T-helper 9 cell (primary cell): ENCODE measurements at regions not wholly inside any gene's neighbourhood (a gene's known extent, or its start where the extent isn't known, plus 50 kb on each side); places are given as distances from the start of the nearest gene placed in this dataset.

Experiments
- DNase-seq: peaks from one replicate; pipeline ENCODE4 v3.0.0-alpha.2; 2020

GRCh38 chr6:19643287-19643686 is 193.9 kb upstream of the ID4 start:
- no peak for DNase-seq

DNA sequence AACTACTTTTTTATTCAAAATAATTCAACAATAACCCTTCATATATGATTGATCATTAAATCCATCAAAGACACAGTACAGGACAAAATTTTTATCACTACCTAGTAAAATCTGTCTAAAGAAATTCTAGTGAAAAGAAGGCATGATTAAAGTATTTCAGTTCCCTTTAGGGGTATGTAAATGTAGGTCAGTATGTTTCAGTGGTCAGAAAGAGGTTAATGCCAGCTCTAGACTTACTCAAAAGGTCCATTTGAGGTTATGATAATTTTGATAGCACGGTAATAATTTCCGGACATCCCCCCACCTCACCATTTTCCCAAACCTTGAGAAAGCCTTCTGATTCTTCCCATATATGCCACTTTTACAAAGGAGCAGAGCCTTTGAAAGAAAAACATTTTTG is 193.5 kb upstream of the ID4 start:
- DNase-seq, result no peak

GRCh38 chr6:19655744-19656143 is 181.4 kb upstream of the ID4 start:
- no peak for DNase-seq

- DNase-seq, result no peak
Observed at GRCh38 chr6:19660123-19660910, 176.9 kb upstream of the ID4 start.

DNA sequence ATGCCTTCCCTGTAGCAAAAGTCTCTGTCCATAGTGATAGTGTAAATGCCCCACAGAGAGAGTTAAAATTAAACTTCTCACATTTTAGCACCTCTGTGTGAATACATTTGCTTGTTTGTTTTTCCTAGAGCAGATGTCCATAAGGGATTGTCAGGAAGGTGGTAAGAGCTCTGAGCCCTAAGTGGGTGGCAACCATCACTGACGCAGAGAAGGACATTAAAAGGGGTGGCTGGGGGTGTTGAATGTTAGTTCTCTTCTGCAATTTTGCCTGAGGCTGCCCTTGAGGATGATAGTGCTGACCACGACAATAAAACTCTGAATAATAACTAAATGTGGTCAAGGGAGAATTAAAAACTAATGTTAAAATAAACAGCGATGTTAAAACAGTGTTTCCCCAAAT is 174.3 kb upstream of the ID4 start:
- no peak for DNase-seq

GRCh38 chr6:19663479-19663878 is 173.7 kb upstream of the ID4 start:
- DNase-seq, result no peak

DNA sequence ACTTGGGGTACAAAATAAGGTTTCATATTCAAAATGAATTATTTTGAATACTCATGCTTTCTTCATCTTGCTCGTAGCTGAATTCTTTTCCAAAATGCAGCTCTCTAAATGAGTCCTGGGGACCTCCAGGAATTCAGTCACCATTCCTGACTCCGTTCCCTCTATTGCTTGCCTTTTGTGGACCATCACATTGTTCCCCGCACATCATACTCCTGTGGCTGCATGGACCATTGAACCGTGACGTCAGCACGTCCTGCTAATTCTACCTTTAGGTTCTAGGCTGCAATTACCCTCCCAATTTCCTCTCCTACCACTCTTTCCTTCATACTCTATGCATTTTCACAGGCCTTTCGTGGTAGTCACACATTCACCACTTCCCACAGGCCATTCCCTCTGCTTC is 173.1 kb upstream of the ID4 start:
- no peak for DNase-seq

- no peak for DNase-seq
Observed at GRCh38 chr6:19664878-19665612, 172.1 kb upstream of the ID4 start.

GRCh38 chr6:19665613-19665909 is 171.6 kb upstream of the ID4 start:
- DNase-seq, result no peak

DNA sequence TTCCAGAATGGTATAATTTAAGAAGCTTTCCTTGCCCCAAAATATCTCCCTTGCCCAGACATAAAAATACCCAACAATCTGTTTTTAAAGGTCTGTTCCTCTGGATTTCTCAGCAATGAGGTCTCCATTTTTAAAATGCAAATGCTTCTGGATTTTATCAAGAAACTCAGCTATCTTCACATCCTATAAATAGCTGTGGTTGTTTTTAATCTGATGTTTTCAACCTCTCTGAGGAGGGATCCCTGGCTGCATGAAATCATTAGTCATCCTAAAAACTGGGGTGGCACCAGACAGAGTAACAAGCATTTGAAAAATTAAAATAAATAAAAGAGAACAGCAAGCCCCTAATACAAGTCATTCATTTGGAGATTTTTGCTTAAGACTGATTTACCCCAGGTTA is 168.5 kb upstream of the ID4 start:
- no peak for DNase-seq

- no peak for DNase-seq
Observed at GRCh38 chr6:19669206-19669605, 168.0 kb upstream of the ID4 start.

DNA sequence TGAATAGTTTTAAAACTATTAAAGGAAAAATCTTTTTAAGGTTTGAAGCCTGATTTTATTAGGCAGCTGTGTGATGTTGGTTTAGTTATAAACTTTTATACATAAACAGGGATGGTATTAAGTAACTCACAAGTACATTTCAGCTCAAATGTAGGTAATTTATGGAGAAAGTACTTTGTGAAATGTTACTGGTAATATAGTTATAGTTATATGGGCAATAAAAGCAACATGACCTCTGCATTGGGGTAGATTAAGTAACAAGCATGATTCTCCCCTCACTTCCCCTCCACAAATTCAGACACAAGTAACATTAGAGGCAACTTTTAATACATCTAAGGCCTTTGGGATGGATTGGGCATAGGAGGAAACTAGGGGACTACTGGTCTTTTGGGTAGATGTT is 154.3 kb upstream of the ID4 start:
- no peak for DNase-seq

- no peak for DNase-seq
Observed at GRCh38 chr6:19690325-19691075, 146.7 kb upstream of the ID4 start.

DNA sequence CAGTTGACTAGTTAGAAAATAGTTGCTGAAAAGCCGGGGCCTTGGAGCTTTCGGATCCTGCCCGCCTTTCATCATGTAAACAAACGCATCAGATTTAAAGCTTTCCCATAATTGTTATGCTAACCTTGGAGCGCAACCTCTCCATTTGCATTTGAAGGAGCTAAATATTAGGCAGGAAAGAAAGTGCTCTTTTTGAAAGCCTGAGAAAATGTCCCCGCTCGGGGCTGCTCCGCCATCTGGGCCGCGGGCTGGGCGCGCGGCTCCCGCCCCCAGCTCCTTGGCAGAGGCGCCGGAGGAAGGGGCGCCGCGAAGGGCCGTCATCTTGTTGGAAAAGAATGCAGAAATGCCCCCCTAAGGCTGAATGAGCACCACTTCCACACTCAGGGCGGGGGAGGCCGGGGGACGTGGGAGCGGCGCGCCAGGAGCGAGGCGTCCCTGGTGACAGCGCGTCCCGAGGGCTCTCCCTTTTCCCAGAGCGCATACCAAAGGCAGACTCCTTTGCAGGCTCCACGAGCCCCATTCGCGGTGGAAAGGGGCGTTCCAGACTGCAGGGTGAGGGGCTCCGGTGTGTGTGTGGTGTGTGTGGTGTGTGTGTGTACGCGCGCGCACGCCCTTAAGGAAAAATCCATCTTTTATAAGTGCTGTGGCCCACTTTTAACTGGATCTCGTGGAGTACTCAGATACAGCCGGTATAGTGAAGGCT is 145.6 kb upstream of the ID4 start:
- DNase-seq, result no peak

DNA sequence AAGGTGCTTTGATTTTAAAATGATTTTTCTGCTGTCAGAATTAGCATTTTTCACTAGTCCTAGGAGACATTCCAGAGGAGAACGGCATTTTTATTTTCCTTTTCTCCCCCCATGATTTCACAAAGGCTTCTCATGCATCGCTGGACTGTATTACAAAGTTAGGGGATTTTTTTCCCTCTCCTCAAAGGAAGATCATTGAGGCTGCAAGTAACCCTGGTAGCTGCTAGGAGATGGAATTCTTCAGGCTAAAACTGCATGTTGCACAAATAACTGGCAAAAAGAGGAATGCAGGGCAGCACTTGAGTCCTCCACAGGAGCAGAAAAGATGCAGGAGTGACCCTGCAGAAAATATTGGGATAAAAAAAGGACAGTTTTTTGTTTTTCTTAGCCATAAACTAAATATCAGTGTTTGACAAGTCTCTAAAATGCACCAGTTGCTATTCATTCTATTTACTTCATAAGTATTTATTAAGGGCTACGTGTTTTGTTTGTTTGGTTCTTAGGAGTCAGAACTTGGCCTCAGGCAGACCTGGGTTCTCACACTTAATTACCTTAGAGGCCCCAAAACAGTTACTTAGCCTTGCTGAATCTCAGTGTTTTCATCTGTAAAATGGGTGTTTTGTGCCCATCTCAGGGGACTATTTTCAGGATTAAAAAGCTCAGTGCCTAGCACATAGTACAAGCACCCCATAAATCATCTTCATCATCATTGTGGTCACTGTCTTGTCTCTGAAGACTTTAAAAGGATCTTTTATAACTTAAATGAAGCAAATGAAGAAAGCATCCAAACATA is 144.5 kb upstream of the ID4 start:
- DNase-seq, result no peak

- no peak for DNase-seq
Observed at GRCh38 chr6:19694697-19695096, 142.5 kb upstream of the ID4 start.

- DNase-seq, result no peak
Observed at GRCh38 chr6:19697744-19698290, 139.4 kb upstream of the ID4 start.

GRCh38 chr6:19699932-19700331 is 137.2 kb upstream of the ID4 start:
- no peak for DNase-seq

GRCh38 chr6:19705606-19706005 is 131.6 kb upstream of the ID4 start:
- DNase-seq, result no peak

DNA sequence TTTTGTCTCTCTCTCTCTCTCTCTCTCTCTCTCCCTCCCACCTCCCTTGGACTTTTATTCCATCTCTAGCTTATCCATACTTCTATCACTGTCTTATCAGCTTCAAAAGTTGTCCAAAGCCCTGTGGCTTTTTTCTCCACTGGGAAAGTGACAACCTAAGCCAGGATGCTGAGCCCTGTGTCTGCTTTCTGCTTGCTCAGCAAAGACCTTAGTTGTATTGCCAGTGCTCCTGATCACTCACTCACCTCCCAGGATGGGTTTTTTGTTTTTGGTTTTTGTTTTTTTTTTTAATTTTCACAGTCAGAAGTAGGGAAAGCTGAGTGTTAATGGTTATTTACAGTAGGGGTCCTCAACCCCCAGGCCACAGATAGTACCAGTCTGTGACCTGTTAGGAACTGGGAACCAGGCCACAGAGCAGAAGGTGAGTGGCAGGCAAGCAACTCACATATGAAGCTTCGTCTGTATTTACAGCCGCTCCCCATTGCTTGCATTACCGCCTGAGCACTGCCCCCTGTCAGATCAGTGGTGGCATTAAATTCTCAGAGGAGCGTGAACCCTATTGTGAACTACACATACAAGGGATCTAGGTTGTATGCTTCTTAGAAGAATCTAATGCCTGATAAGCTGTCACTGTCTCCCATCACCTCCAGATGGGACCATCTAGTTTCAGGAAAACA is 125.0 kb upstream of the ID4 start:
- DNase-seq, result no peak

DNA sequence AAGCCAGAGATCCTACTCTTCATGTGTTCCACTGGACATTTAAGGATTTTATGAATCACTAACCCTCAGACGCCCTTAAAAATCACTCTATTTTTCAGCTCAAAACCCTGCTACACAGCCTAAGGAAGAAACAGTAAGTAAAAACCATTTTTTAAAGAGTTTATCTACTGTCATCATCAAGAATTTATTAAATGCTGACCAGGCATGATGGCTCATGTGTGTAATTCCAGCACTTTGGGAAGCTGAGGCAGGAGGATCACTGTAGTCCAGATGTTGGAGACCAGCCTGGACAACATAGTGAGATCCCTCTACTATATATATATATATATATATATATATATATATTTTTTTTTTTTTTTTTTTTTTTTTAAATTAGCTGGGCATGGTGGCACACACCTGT is 124.2 kb upstream of the ID4 start:
- no peak for DNase-seq

GRCh38 chr6:19713411-19713810 is 123.8 kb upstream of the ID4 start:
- no peak for DNase-seq
